ENCODE measurements at regions not wholly inside any gene's neighbourhood (a gene's known extent, or its start where the extent isn't known, plus 50 kb on each side); places are given as distances from the start of the nearest gene placed in this dataset.

DNA sequence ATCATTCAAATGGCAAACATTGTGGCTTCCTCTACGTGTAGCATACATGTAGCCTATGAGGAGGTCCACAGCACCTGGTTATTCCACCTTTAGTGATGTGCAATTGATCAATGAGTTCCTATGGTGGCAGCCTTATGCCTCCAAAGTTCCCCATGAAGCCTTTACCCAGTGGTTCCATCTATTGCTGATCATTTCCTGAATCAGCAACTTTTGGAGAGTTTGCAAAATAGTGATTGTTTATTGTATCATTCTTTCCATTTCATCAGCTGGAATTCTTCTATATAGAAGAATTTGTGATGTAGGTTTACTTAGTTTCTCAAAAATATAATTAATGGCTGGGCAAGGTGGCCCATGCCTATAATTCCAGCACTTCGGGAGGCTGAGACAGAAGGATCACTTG lies 380.2 kb upstream of the MKI67 start:
- no peak overlapping the region for H3K4me3 ChIP-seq (ENCODE audit: low read depth, low read length)
- DNase-seq (ENCODE audit: low read depth), result no peak
- TF ChIP-seq, protein P1, sequence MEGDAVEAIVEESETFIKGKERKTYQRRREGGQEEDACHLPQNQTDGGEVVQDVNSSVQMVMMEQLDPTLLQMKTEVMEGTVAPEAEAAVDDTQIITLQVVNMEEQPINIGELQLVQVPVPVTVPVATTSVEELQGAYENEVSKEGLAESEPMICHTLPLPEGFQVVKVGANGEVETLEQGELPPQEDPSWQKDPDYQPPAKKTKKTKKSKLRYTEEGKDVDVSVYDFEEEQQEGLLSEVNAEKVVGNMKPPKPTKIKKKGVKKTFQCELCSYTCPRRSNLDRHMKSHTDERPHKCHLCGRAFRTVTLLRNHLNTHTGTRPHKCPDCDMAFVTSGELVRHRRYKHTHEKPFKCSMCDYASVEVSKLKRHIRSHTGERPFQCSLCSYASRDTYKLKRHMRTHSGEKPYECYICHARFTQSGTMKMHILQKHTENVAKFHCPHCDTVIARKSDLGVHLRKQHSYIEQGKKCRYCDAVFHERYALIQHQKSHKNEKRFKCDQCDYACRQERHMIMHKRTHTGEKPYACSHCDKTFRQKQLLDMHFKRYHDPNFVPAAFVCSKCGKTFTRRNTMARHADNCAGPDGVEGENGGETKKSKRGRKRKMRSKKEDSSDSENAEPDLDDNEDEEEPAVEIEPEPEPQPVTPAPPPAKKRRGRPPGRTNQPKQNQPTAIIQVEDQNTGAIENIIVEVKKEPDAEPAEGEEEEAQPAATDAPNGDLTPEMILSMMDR (conservative IDR thresholded peaks at IDR 0.05; ENCODE audit: low read depth, low read length), result no peak

DNA sequence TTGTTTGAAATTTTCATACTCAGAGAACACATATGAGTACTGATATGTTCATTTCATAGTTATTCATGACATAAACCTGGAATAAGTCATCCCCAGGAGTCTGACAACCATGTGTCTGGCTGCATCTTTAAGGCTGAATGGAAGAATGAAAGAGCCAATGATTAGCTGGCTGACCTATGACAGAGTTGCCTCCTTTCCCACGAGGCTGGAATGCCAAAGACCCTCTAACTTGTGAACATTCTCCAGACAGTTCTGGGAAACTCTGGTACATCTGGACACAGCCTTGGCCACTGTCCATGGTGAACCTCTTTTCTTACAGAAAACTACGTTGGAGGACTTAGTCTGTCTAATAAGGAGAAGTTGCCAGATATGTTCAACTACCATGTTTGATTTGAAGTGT lies 380.8 kb upstream of the MKI67 start:
- DNase-seq (ENCODE audit: low read depth), result no peak
- H3K4me3 ChIP-seq (ENCODE audit: low read depth, low read length), result no peak overlapping the region
- TF ChIP-seq, protein P1 (conservative IDR thresholded peaks at IDR 0.05; ENCODE audit: low read depth, low read length), result no peak

DNA sequence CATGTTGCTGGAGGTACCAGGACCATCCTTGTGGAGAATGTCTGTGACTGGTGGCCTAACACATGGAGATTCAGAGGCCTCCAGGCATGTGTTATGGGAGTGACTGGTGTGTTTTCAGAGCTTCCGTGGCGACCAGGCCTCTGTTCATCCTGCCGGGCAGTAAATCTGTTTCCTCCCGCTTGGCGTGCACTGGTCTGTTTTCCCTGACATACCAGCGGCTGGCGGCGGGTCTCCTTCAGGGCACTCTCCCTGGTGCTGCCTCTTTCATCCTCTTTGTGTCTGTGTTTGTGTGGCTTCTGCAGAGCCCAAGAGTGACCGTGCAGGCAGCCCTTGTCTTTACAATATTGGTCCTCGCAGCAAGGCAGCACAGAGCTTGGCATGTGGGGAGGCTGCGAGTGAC lies 385.1 kb upstream of the MKI67 start:
- TF ChIP-seq, protein P1 (conservative IDR thresholded peaks at IDR 0.05; ENCODE audit: low read depth, low read length), result no peak
- DNase-seq (ENCODE audit: low read depth), result no peak
- H3K4me3 ChIP-seq (ENCODE audit: low read depth, low read length), result no peak overlapping the region

DNA sequence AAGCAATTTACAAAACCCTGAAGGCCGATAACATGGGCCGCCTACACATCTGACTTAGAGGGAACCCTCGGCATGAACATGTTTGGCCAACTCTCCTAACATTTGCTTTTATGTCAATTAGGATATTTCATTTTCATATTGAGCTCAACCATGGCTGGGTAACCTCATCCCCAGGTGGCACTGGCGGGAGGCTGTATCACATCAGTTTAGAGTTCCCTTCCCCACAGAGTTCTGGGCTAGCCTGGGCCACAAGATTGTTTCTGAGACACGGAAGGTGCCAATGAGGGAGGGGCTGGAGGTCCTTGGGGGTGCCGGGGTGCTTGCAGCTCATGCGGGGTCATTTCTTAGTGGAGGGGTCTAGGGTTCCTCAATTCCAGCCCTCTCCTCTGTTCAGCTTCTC lies 386.5 kb upstream of the MKI67 start:
- no peak for DNase-seq (ENCODE audit: low read depth)
- TF ChIP-seq, protein P1 (conservative IDR thresholded peaks at IDR 0.05; ENCODE audit: low read depth, low read length), result no peak
- H3K4me3 ChIP-seq (ENCODE audit: low read depth, low read length), result no peak overlapping the region

DNA sequence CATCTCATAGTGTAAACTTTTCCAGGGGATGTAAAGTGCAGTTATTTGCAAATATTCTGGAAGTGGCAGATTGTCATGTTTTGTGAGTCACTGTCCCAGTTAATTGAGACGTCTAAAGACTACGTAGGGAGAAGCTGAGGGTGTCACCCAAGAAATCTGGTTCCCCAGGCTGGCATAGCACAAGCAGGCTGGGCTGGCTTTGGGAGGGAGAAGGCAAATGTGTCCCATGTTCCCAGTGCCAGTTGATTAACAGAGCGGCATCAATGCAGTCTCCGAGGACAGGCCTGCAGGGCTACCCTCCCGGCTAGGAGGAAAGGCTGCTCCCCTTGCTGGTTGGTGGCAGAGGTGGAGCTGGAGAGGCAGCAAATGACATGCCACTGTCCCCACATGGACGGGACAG lies 388.3 kb upstream of the MKI67 start:
- DNase-seq (ENCODE audit: low read depth), result no peak
- TF ChIP-seq, protein P1 (conservative IDR thresholded peaks at IDR 0.05; ENCODE audit: low read depth, low read length), result no peak
- no peak overlapping the region for H3K4me3 ChIP-seq (ENCODE audit: low read depth, low read length)

DNA sequence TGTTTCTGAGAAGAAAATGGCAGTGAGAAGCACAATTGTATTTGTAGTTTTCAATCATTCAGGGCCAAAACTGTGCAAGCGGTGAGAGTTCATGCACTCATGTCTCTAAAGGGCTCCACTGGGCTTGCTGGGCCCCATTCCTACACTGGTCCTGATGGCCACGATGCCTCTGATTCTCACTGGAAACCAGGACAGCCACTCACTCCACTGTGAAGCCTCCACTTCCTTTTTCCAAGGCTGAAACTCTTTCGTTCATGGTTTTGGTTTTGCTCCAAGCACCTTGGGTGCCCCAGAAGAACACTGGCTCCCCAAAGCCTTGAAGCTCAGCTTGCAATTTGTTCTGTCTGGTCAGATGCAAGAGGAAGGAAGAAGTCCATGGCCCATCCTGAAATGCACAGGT lies 390.0 kb upstream of the MKI67 start:
- no peak for DNase-seq (ENCODE audit: low read depth)
- no peak overlapping the region for H3K4me3 ChIP-seq (ENCODE audit: low read depth, low read length)
- TF ChIP-seq, protein P1 (conservative IDR thresholded peaks at IDR 0.05; ENCODE audit: low read depth, low read length), result no peak

DNA sequence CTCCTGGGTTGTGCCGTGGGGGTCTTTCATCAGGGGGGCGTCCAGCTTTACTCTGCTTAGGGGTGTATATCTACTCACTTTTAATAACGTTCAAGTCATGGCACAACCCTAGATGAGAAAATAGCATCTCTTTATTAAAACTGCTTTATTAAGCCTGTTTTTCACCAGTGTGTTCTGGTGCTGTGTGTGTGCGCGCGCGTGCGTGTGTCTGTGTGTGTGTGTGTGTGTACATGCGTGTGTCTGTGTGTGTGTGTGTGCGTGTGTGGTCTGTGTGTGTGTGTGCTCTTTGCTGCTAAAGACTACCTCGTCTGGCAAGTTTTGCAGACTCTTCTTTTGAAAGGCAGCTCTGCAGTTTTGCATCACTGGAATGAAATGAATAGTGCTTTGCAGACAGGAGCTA lies 390.9 kb upstream of the MKI67 start:
- TF ChIP-seq, protein P1 (conservative IDR thresholded peaks at IDR 0.05; ENCODE audit: low read depth, low read length), result no peak
- DNase-seq (ENCODE audit: low read depth), result no peak
- H3K4me3 ChIP-seq (ENCODE audit: low read depth, low read length), result no peak overlapping the region
